ENCODE measurements at regions not wholly inside any gene's neighbourhood (a gene's known extent, or its start where the extent isn't known, plus 50 kb on each side); places are given as distances from the start of the nearest gene placed in this dataset.

- in situ Hi-C loops (cut with HindIII; ENCODE audit: low pct_unique_long_range_greater_than_20kb, low sequenced_read_pairs): no loop called here
- TF ChIP-seq JUND (IDR thresholded peaks at IDR 0.05; ENCODE audit: low read depth): no peak
- no peak for DNase-seq (ENCODE audit: low read depth in 1 of 2, low spot score in 1 of 2)
Observed at GRCh38 chr4:134798573-134798972, 597.0 kb upstream of the PABPC4L start.

GRCh38 chr4:134787315-134787714 lies 585.7 kb upstream of the PABPC4L start:
- DNase-seq (ENCODE audit: low read depth in 1 of 2, low spot score in 1 of 2): no peak
- in situ Hi-C loops (cut with HindIII; ENCODE audit: low pct_unique_long_range_greater_than_20kb, low sequenced_read_pairs): no loop called here
- TF ChIP-seq JUND (IDR thresholded peaks at IDR 0.05; ENCODE audit: low read depth): no peak

GRCh38 chr4:134780244-134780643 lies 578.7 kb upstream of the PABPC4L start:
- no peak for TF ChIP-seq JUND (IDR thresholded peaks at IDR 0.05; ENCODE audit: low read depth)
- in situ Hi-C loops (cut with HindIII; ENCODE audit: low pct_unique_long_range_greater_than_20kb, low sequenced_read_pairs): no loop called here
- DNase-seq (ENCODE audit: low read depth in 1 of 2, low spot score in 1 of 2): no peak

GRCh38 chr4:134777606-134778005 lies 576.0 kb upstream of the PABPC4L start:
- peak in 1 of 2 experiments; percentile 24 for DNase-seq (ENCODE audit: low read depth in 1 of 2, low spot score in 1 of 2)
- TF ChIP-seq JUND (IDR thresholded peaks at IDR 0.05; ENCODE audit: low read depth): no peak
- in situ Hi-C loops (cut with HindIII; ENCODE audit: low pct_unique_long_range_greater_than_20kb, low sequenced_read_pairs): no loop called here

GRCh38 chr4:134773497-134774000 lies 572.0 kb upstream of the PABPC4L start:
- DNase-seq (ENCODE audit: low read depth in 1 of 2, low spot score in 1 of 2): no peak
- in situ Hi-C loops (cut with HindIII; ENCODE audit: low pct_unique_long_range_greater_than_20kb, low sequenced_read_pairs): no loop called here

GRCh38 chr4:134762053-134762452 lies 560.5 kb upstream of the PABPC4L start:
- no peak for DNase-seq (ENCODE audit: low read depth in 1 of 2, low spot score in 1 of 2)
- in situ Hi-C loops (cut with HindIII; ENCODE audit: low pct_unique_long_range_greater_than_20kb, low sequenced_read_pairs): no loop called here
- TF ChIP-seq JUND (IDR thresholded peaks at IDR 0.05; ENCODE audit: low read depth): no peak

More at GRCh38 chr4:134773497-134774000, 572.0 kb upstream of the PABPC4L start:
- no peak for TF ChIP-seq JUND (IDR thresholded peaks at IDR 0.05; ENCODE audit: low read depth)

GRCh38 chr4:134756421-134756820 lies 554.8 kb upstream of the PABPC4L start:
- no peak for TF ChIP-seq JUND (IDR thresholded peaks at IDR 0.05; ENCODE audit: low read depth)
- DNase-seq (ENCODE audit: low read depth in 1 of 2, low spot score in 1 of 2): no peak
- in situ Hi-C loops (cut with HindIII; ENCODE audit: low pct_unique_long_range_greater_than_20kb, low sequenced_read_pairs): no loop called here

- TF ChIP-seq JUND (IDR thresholded peaks at IDR 0.05; ENCODE audit: low read depth): no peak
- in situ Hi-C loops (cut with HindIII; ENCODE audit: low pct_unique_long_range_greater_than_20kb, low sequenced_read_pairs): no loop called here
- DNase-seq (ENCODE audit: low read depth in 1 of 2, low spot score in 1 of 2): no peak
Observed at GRCh38 chr4:134754301-134755019, 552.9 kb upstream of the PABPC4L start.

- DNase-seq (ENCODE audit: low read depth in 1 of 2, low spot score in 1 of 2): no peak
- no peak for TF ChIP-seq JUND (IDR thresholded peaks at IDR 0.05; ENCODE audit: low read depth)
- in situ Hi-C loops (cut with HindIII; ENCODE audit: low pct_unique_long_range_greater_than_20kb, low sequenced_read_pairs): no loop called here
Observed at GRCh38 chr4:134753390-134753789, 551.8 kb upstream of the PABPC4L start.

GRCh38 chr4:134747108-134747805 lies 545.7 kb upstream of the PABPC4L start:
- in situ Hi-C loops (cut with HindIII; ENCODE audit: low pct_unique_long_range_greater_than_20kb, low sequenced_read_pairs): no loop called here
- TF ChIP-seq JUND (IDR thresholded peaks at IDR 0.05; ENCODE audit: low read depth): no peak
- DNase-seq (ENCODE audit: low read depth in 1 of 2, low spot score in 1 of 2): no peak

- in situ Hi-C loops (cut with HindIII; ENCODE audit: low pct_unique_long_range_greater_than_20kb, low sequenced_read_pairs): no loop called here
- TF ChIP-seq JUND (IDR thresholded peaks at IDR 0.05; ENCODE audit: low read depth): no peak
- no peak for DNase-seq (ENCODE audit: low read depth in 1 of 2, low spot score in 1 of 2)
Observed at GRCh38 chr4:134740290-134740689, 538.7 kb upstream of the PABPC4L start.

- TF ChIP-seq JUND (IDR thresholded peaks at IDR 0.05; ENCODE audit: low read depth): no peak
- no peak for DNase-seq (ENCODE audit: low read depth in 1 of 2, low spot score in 1 of 2)
- in situ Hi-C loops (cut with HindIII; ENCODE audit: low pct_unique_long_range_greater_than_20kb, low sequenced_read_pairs): no loop called here
Observed at GRCh38 chr4:134735901-134736300, 534.3 kb upstream of the PABPC4L start.

GRCh38 chr4:134727696-134728095 lies 526.1 kb upstream of the PABPC4L start:
- TF ChIP-seq JUND (IDR thresholded peaks at IDR 0.05; ENCODE audit: low read depth): no peak
- DNase-seq (ENCODE audit: low read depth in 1 of 2, low spot score in 1 of 2): no peak
- in situ Hi-C loops (cut with HindIII; ENCODE audit: low pct_unique_long_range_greater_than_20kb, low sequenced_read_pairs): no loop called here

Measured in T47D (cell line).